HepG2 (cell line): ENCODE measurements at regions not wholly inside any gene's neighbourhood (a gene's known extent, or its start where the extent isn't known, plus 50 kb on each side); places are given as distances from the start of the nearest gene placed in this dataset.

ENCODE experiments used
- ATAC-seq: fragments of 200-7000 bp; cut with Tn5 transposase; 3 replicates; pipeline ENCODE4 v1.9.1; 2020; ENCODE audit warnings: mild to moderate bottlenecking, moderate library complexity
- BruUV-seq: library from RNA; stranded (reverse); fragments of 400-500 nt; replicated peaks from 2 replicates; lab custom pipeline; 2021; lab: Mats Ljungman, UMichigan
- CTCF ChIA-PET: fragments of 300-600 bp; formaldehyde crosslinking; extraction: SDS; loops from one replicate; lab custom pipeline; 2021; ENCODE audit warnings: low total read pairs, inconsistent platforms, low intra/inter-chr PET ratio; lab: Yijun Ruan, JAX
- POLR2A ChIA-PET: fragments of 350-600 bp; sonication (Branson Sonifier 250); formaldehyde crosslinking; loops from one replicate; lab custom pipeline; 2020; ENCODE audit warnings: antibody characterized with exemption, inconsistent platforms; lab: Yijun Ruan, JAX
- DNase-seq: peaks from one replicate; pipeline ENCODE4 v3.0.0-alpha.2; 2015; ENCODE audit warnings: low spot score
- FAIRE-seq: peaks from 3 replicates; lab custom pipeline; 2011; peaks lifted over from hg19 to GRCh38; lab: Jason Lieb, UNC
- H2AFZ ChIP-seq: one replicate; pipeline ENCODE4 v1.6.1; 2011; ENCODE audit warnings: low read length, inconsistent platforms
- H3K27ac ChIP-seq: fragments of 300-600 bp; 3 replicates; pipeline ENCODE4 v1.8.0; 2011; ENCODE audit warnings: mixed run types, mild to moderate bottlenecking, mixed read lengths, low read length, inconsistent platforms; ENCODE audit not compliant: insufficient read depth; ENCODE audit errors: extremely low read length
- H3K27me3 ChIP-seq, 2 experiments: fragments of 200-600 bp in 1 of 2; 2 replicates in 1 of 2; 3 replicates in 1 of 2; pipeline versions ENCODE4 v1.6.0 to v1.8.0; 2011; ENCODE audit warnings: low read length in 2 of 2, mild to moderate bottlenecking in 2 of 2, moderate library complexity in 2 of 2, inconsistent platforms in 1 of 2; ENCODE audit not compliant: insufficient read depth in 2 of 2, control insufficient read depth in 1 of 2
- H3K36me3 ChIP-seq, 2 experiments: fragments of 200-600 bp in 1 of 2; replicated peaks in 1 of 2; 2 replicates in 1 of 2; 3 replicates in 1 of 2; pipeline versions ENCODE4 v1.5.1 to v1.8.0; 2011; ENCODE audit warnings: low read length in 2 of 2, inconsistent platforms in 1 of 2; ENCODE audit not compliant: insufficient read depth in 2 of 2, control insufficient read depth in 1 of 2
- H3K4me1 ChIP-seq: 2 replicates; pipeline ENCODE4 v1.5.1; 2012; ENCODE audit warnings: low read length, inconsistent platforms; ENCODE audit not compliant: insufficient read depth
- H3K4me2 ChIP-seq: 2 replicates; pipeline ENCODE4 v1.6.0; 2011; ENCODE audit warnings: low read depth, low read length, inconsistent platforms
- H3K4me3 ChIP-seq, 3 experiments: fragments of 200-600 bp in 1 of 3; sonication (generic), shearing (Covaris generic) in 1 of 3; replicated peaks in 1 of 3; 2 replicates each; pipeline ENCODE4 v1.5.1; 2011 to 2016; ENCODE audit warnings: low read length in 3 of 3, inconsistent platforms in 2 of 3, low read depth in 2 of 3, mild to moderate bottlenecking in 2 of 3, control low read depth in 1 of 3, mixed read lengths in 1 of 3; ENCODE audit not compliant: insufficient read depth in 1 of 3
- H3K79me2 ChIP-seq: one replicate; pipeline ENCODE4 v1.6.1; 2011; ENCODE audit warnings: low read length, inconsistent platforms; ENCODE audit not compliant: insufficient read depth
- H3K9ac ChIP-seq: 2 replicates; pipeline ENCODE4 v1.6.0; 2011; ENCODE audit warnings: mild to moderate bottlenecking, low read depth, low read length, inconsistent platforms; ENCODE audit not compliant: insufficient read depth
- H3K9me3 ChIP-seq: 2 replicates; pipeline ENCODE4 v1.5.1; 2012; ENCODE audit warnings: mild to moderate bottlenecking, low read length
- H4K20me1 ChIP-seq: 2 replicates; pipeline ENCODE4 v1.6.0; 2011; ENCODE audit warnings: inconsistent platforms, mild to moderate bottlenecking, low read length, moderate library complexity; ENCODE audit not compliant: insufficient read depth
- AGO1 ChIP-seq: fragments of 200-400 bp; formaldehyde crosslinking; IDR thresholded peaks from 2 replicates; pipeline ENCODE4 v1.6.1; 2017; ENCODE audit warnings: mild to moderate bottlenecking, low read depth, low read length, moderate library complexity; ENCODE audit not compliant: poor library complexity, severe bottlenecking
- FOXC1 ChIP-seq: sonication (generic); formaldehyde crosslinking; IDR thresholded peaks from 2 replicates; pipeline ENCODE4 v1.8.0; 2022; ENCODE audit warnings: mild to moderate bottlenecking, missing genetic modification reagents, borderline replicate concordance
- MED13 ChIP-seq: sonication (generic); formaldehyde crosslinking; IDR thresholded peaks from 2 replicates; pipeline ENCODE4 v1.5.0; 2020; ENCODE audit warnings: missing genetic modification reagents
- POLR2AphosphoS5 ChIP-seq: IDR thresholded peaks from 2 replicates; pipeline ENCODE4 v1.6.1; 2012; ENCODE audit warnings: low read depth, low read length
- SALL1 ChIP-seq: sonication (generic); formaldehyde crosslinking; IDR thresholded peaks from 2 replicates; pipeline ENCODE4 v1.8.0; 2022; ENCODE audit warnings: mild to moderate bottlenecking, missing genetic modification reagents
- SMC3 ChIP-seq: IDR thresholded peaks from 2 replicates; pipeline ENCODE4 v1.6.1; 2011; ENCODE audit warnings: low read length, improper control_type of control experiment
- TP53 ChIP-seq: sonication (generic); formaldehyde crosslinking; conservative IDR thresholded peaks from 2 replicates; pipeline ENCODE4 v1.4.0; 2020; ENCODE audit warnings: missing genetic modification reagents
- ZNF143 ChIP-seq: sonication (generic); formaldehyde crosslinking; IDR thresholded peaks from 2 replicates; pipeline ENCODE4 v1.4.0; 2020; ENCODE audit warnings: missing genetic modification reagents
- ZNF703 ChIP-seq: sonication (generic); formaldehyde crosslinking; IDR thresholded peaks from 2 replicates; pipeline ENCODE4 v1.5.1; 2020; ENCODE audit warnings: missing genetic modification reagents, mild to moderate bottlenecking, moderate library complexity, borderline replicate concordance
- ZNF776 ChIP-seq: sonication (generic); formaldehyde crosslinking; IDR thresholded peaks from 2 replicates; pipeline ENCODE4 v1.4.0; 2020; ENCODE audit warnings: mild to moderate bottlenecking, missing genetic modification reagents
- WGBS: methylation state at CpG from one replicate; pipeline ENCODE4 v1.1.6; 2017; ENCODE audit warnings: low lambda C conversion rate; 5-methylcytosine and 5-hydroxymethylcytosine counted together
- in situ Hi-C: cut with HindIII; loops from 2 replicates; pipeline ENCODE4 v1.10.0; 2017; ENCODE audit warnings: low pct_unique_long_range_greater_than_20kb; ENCODE audit not compliant: extremely low pct_ligation_motif_present
- intact Hi-C: fragments of 100-400 bp; cut with micrococcal nuclease; formaldehyde crosslinking; loops from one replicate; pipeline ENCODE4 v1.10.0; 2022; ENCODE audit not compliant: unreplicated experiment

GRCh38 chr3:44173263-44173662, 68.4 kb upstream of the TOPAZ1 start:
- BruUV-seq, result no TSS peak
- H3K4me1 ChIP-seq, result no peaks in the 10 kb centered on the region
- no peak overlapping the region for H3K27ac ChIP-seq
- no peaks in the 10 kb centered on the region for H3K79me2 ChIP-seq
- ChIA-PET POLR2A (no interaction called here), CTCF (no interaction called here)
- H3K27me3 ChIP-seq, result no peaks in the 10 kb centered on the region
- H3K4me2 ChIP-seq, result no peak overlapping the region
- no peak for TF ChIP-seq ZNF703 (CRISPR knock-in tag)
- TF ChIP-seq AGO1, result no peak
- H2AFZ ChIP-seq, result no peak overlapping the region
- no peak for ATAC-seq
- in situ Hi-C loops (no loop called here), intact Hi-C loops (no loop called here)
- H3K9me3 ChIP-seq, result no peaks in the 10 kb centered on the region
- H3K36me3 ChIP-seq, result no peaks in the 10 kb centered on the region
- DNase-seq, result no peak
- WGBS, result 16% methylated on average over 7 of the region's 15 CpGs
- no peak for FAIRE-seq
- no peaks in the 10 kb centered on the region for H4K20me1 ChIP-seq
- H3K9ac ChIP-seq, result no peak overlapping the region
- no peak overlapping the region for H3K4me3 ChIP-seq

- no peak overlapping the region for H3K4me3 ChIP-seq
- H3K9me3 ChIP-seq, result no peaks in the 10 kb centered on the region
- FAIRE-seq (no peak), ATAC-seq (no peak), DNase-seq (no peak)
- H4K20me1 ChIP-seq, result no peaks in the 10 kb centered on the region
- in situ Hi-C loops, result no loop called here
- 4% methylated on average over 2 of the region's 2 CpGs for WGBS
- ChIA-PET CTCF (no interaction called here), POLR2A (no interaction called here)
- TF ChIP-seq MED13 (no peak), FOXC1 (CRISPR knock-in tag) (no peak), TP53 (CRISPR knock-in tag) (no peak), SMC3 (no peak), ZNF143 (CRISPR knock-in tag) (no peak), ZNF776 (no peak), SALL1 (CRISPR knock-in tag) (no peak), POLR2AphosphoS5 (no peak)
- no peak overlapping the region for H3K9ac ChIP-seq
- no peaks in the 10 kb centered on the region for H3K79me2 ChIP-seq
- H2AFZ ChIP-seq, result no peak overlapping the region
- H3K36me3 ChIP-seq, result no peaks in the 10 kb centered on the region
- H3K4me1 ChIP-seq, result no peaks in the 10 kb centered on the region
- no peaks in the 10 kb centered on the region for H3K27me3 ChIP-seq
- H3K27ac ChIP-seq, result no peak overlapping the region
- H3K4me2 ChIP-seq, result no peak overlapping the region
- no TSS peak for BruUV-seq
- intact Hi-C loops, result no loop called here
Observed at GRCh38 chr3:44175070-44175469, 66.6 kb upstream of the TOPAZ1 start.
